ENCODE measurements at regions not wholly inside any gene's neighbourhood (a gene's known extent, or its start where the extent isn't known, plus 50 kb on each side); places are given as distances from the start of the nearest gene placed in this dataset.
A peak's percentile ranks its signal among the peaks of the same experiment; 100 is the strongest.

GRCh38 chr12:91685917-91686316 is 459.7 kb downstream of the BTG1 start:
- Histone ChIP-seq H3K27me3 (ENCODE audit: insufficient read depth, low read length, poor library complexity, severe bottlenecking) (no peaks in the 10 kb centered on the region), H3K4me1 (ENCODE audit: insufficient read depth, low read length) (peaks cover 10% of the 10 kb centered on the region), H3K4me3 (ENCODE audit: low read length) (no peak overlapping the region), H3K9me3 (ENCODE audit: low read length) (no peaks in the 10 kb centered on the region), H3K27ac (ENCODE audit: low read depth, low read length) (no peak overlapping the region), H3K36me3 (ENCODE audit: insufficient read depth, low read length) (no peaks in the 10 kb centered on the region)
- no peaks in the 10 kb centered on the region for H3K36me3 Mint-ChIP-seq
- ChIA-PET CTCF (no interaction called here), POLR2A (no interaction called here)
- H3K27ac Mint-ChIP-seq: no peak overlapping the region
- DNase-seq: peak in 1 of 5 donors; percentile 34
- H3K4me1 Mint-ChIP-seq: peaks cover 11 to 13% (median 12%) of the 10 kb centered on the region in 3 donors
- H3K4me3 Mint-ChIP-seq: no peak overlapping the region
- H3K9me3 Mint-ChIP-seq: no peaks in the 10 kb centered on the region
- H3K27me3 Mint-ChIP-seq: peaks cover 0 to 3% of the 10 kb centered on the region in 2 donors

DNA sequence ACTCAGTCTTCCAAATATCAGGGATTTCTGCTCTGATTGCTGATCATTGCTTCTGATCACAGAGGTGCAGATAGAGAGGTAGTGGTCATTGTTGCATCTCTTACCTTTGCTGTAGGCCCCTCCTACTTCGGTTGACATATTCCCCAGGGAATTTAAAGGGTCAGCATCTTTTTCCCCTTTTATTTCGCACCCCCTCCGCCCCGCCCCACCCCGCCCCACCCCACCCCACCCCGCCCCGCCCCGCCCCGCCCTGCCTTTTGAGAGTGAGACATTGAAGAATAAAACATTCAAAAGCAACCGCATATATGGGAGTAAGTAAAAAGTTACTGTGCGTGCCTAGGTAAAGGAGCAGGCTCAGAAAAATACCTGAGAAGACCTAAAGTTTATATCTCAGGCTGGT is 463.9 kb downstream of the BTG1 start:
- no peaks in the 10 kb centered on the region for H3K27me3 ChIP-seq (ENCODE audit: insufficient read depth, low read length, poor library complexity, severe bottlenecking)
- no peak overlapping the region for H3K4me3 Mint-ChIP-seq
- H3K36me3 ChIP-seq (ENCODE audit: insufficient read depth, low read length): no peaks in the 10 kb centered on the region
- no peak overlapping the region for H3K4me3 ChIP-seq (ENCODE audit: low read length)
- DNase-seq: no peak
- H3K9me3 ChIP-seq (ENCODE audit: low read length): no peaks in the 10 kb centered on the region
- peaks cover 4% of the 10 kb centered on the region for H3K4me1 ChIP-seq (ENCODE audit: insufficient read depth, low read length)
- H3K4me1 Mint-ChIP-seq: peaks cover 0 to 2% (median 0%) of the 10 kb centered on the region in 3 donors
- ChIA-PET CTCF (no interaction called here), POLR2A (no interaction called here)
- no peak overlapping the region for H3K27ac ChIP-seq (ENCODE audit: low read depth, low read length)
- H3K36me3 Mint-ChIP-seq: peaks cover 0 to 5% (median 0%) of the 10 kb centered on the region in 3 donors
- peaks cover 0 to 3% of the 10 kb centered on the region in 2 donors for H3K27me3 Mint-ChIP-seq
- H3K9me3 Mint-ChIP-seq: peaks cover 0 to 2% (median 0%) of the 10 kb centered on the region in 5 donors
- peak overlapping the region in 1 of 8 donors; percentile 22 for H3K27ac Mint-ChIP-seq

- H3K4me3 ChIP-seq (ENCODE audit: low read length): no peak overlapping the region
- peak overlapping the region; percentile 20 for H3K27ac ChIP-seq (ENCODE audit: low read depth, low read length)
- no peaks in the 10 kb centered on the region for H3K27me3 ChIP-seq (ENCODE audit: insufficient read depth, low read length, poor library complexity, severe bottlenecking)
- H3K27ac Mint-ChIP-seq: no peak overlapping the region
- ChIA-PET POLR2A (no interaction called here), CTCF (interaction anchor here (2.8 kb wide), 1 partner anchor 13 kb away, joined by 7 read pairs; no protein-coding TSS in a partner anchor)
- H3K9me3 ChIP-seq (ENCODE audit: low read length): no peaks in the 10 kb centered on the region
- H3K36me3 Mint-ChIP-seq: peaks cover 0 to 5% (median 1%) of the 10 kb centered on the region in 3 donors
- peaks cover 0 to 3% of the 10 kb centered on the region in 2 donors for H3K27me3 Mint-ChIP-seq
- no peaks in the 10 kb centered on the region for H3K4me1 ChIP-seq (ENCODE audit: insufficient read depth, low read length)
- H3K9me3 Mint-ChIP-seq: peaks cover 0 to 2% (median 0%) of the 10 kb centered on the region in 5 donors
- no peak overlapping the region for H3K4me3 Mint-ChIP-seq
- no peak for DNase-seq
- H3K36me3 ChIP-seq (ENCODE audit: insufficient read depth, low read length): no peaks in the 10 kb centered on the region
- H3K4me1 Mint-ChIP-seq: no peaks in the 10 kb centered on the region
Measured at GRCh38 chr12:91680864-91681263, 464.8 kb downstream of the BTG1 start.

DNA sequence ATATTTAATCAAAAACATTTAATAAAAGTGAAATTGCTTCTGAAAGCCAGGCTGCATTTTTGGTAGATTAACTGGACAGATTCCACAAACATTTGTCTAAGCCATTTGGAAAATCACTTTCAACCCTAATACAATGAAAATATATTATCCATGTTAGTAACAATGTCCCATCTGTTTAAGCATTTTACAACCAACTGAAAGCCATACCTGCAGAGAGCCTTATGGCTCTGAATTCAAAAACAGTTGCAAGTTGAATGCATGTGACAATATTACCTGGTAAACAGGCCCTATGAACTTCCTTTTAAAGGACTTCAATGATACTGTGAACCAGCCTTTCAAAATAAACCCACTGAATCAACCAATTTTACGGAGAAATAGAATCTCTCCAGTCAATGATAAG is 468.1 kb downstream of the BTG1 start:
- Mint-ChIP-seq H3K36me3 (peaks cover 0 to 8% (median 3%) of the 10 kb centered on the region in 3 donors), H3K9me3 (peaks cover 0 to 2% (median 0%) of the 10 kb centered on the region in 5 donors), H3K4me1 (peaks cover 0 to 11% (median 0%) of the 10 kb centered on the region in 3 donors), H3K27me3 (peaks cover 0 to 3% of the 10 kb centered on the region in 2 donors), H3K4me3 (no peak overlapping the region), H3K27ac (no peak overlapping the region)
- Histone ChIP-seq H3K27ac (ENCODE audit: low read depth, low read length) (no peak overlapping the region), H3K36me3 (ENCODE audit: insufficient read depth, low read length) (no peaks in the 10 kb centered on the region), H3K9me3 (ENCODE audit: low read length) (no peaks in the 10 kb centered on the region), H3K27me3 (ENCODE audit: insufficient read depth, low read length, poor library complexity, severe bottlenecking) (no peaks in the 10 kb centered on the region), H3K4me1 (ENCODE audit: insufficient read depth, low read length) (no peaks in the 10 kb centered on the region), H3K4me3 (ENCODE audit: low read length) (no peak overlapping the region)
- ChIA-PET CTCF (no interaction called here), POLR2A (no interaction called here)
- DNase-seq: no peak

- no peak for DNase-seq
- ChIA-PET POLR2A (no interaction called here), CTCF (no interaction called here)
- Histone ChIP-seq H3K27ac (ENCODE audit: low read depth, low read length) (no peak overlapping the region), H3K9me3 (ENCODE audit: low read length) (no peaks in the 10 kb centered on the region), H3K36me3 (ENCODE audit: insufficient read depth, low read length) (no peaks in the 10 kb centered on the region), H3K4me1 (ENCODE audit: insufficient read depth, low read length) (no peaks in the 10 kb centered on the region), H3K27me3 (ENCODE audit: insufficient read depth, low read length, poor library complexity, severe bottlenecking) (no peaks in the 10 kb centered on the region), H3K4me3 (ENCODE audit: low read length) (no peak overlapping the region)
- Mint-ChIP-seq H3K36me3 (peaks cover 0 to 10% (median 3%) of the 10 kb centered on the region in 3 donors), H3K4me1 (peaks cover 0 to 18% (median 4%) of the 10 kb centered on the region in 3 donors), H3K4me3 (no peak overlapping the region), H3K9me3 (peaks cover 0 to 2% (median 0%) of the 10 kb centered on the region in 5 donors), H3K27me3 (peaks cover 1 to 3% of the 10 kb centered on the region in 2 donors), H3K27ac (no peak overlapping the region)
Measured at GRCh38 chr12:91675401-91675800, 470.2 kb downstream of the BTG1 start.

- CTCF ChIA-PET: no interaction called here
- Mint-ChIP-seq H3K9me3 (peaks cover 0 to 4% (median 0%) of the 10 kb centered on the region in 5 donors), H3K27ac (no peak overlapping the region), H3K4me1 (peaks cover 4 to 26% (median 14%) of the 10 kb centered on the region in 3 donors), H3K27me3 (peaks cover 3% of the 10 kb centered on the region in 2 donors), H3K4me3 (no peak overlapping the region), H3K36me3 (peaks cover 0 to 12% (median 3%) of the 10 kb centered on the region in 3 donors)
- H3K4me1 ChIP-seq (ENCODE audit: insufficient read depth, low read length): no peaks in the 10 kb centered on the region
- H3K27ac ChIP-seq (ENCODE audit: low read depth, low read length): no peak overlapping the region
- H3K4me3 ChIP-seq (ENCODE audit: low read length): no peak overlapping the region
- no peaks in the 10 kb centered on the region for H3K36me3 ChIP-seq (ENCODE audit: insufficient read depth, low read length)
- H3K27me3 ChIP-seq (ENCODE audit: insufficient read depth, low read length, poor library complexity, severe bottlenecking): no peaks in the 10 kb centered on the region
- no peak for DNase-seq
- POLR2A ChIA-PET: no interaction called here
- no peaks in the 10 kb centered on the region for H3K9me3 ChIP-seq (ENCODE audit: low read length)
Measured at GRCh38 chr12:91672130-91672529, 473.5 kb downstream of the BTG1 start.

DNA sequence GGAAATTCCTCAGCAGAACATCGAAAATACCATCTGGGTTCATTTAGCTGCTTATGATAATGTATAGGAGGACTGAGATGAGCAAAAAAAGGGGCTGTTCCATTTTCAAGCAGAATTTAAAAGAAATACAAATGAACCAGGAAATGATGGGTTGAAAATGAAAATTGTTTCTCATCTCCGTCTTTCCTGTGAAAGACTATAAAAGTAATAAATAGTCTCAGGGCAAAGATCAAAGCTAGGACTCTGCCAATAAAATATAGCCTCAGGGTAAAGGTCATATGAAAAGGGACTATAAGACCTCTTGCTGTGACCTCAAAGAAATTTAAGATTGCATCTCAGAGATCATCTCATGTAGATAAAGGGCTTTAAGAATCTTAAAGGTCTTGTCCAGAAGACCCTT is 478.0 kb downstream of the BTG1 start:
- H3K9me3 Mint-ChIP-seq: peaks cover 0 to 4% (median 0%) of the 10 kb centered on the region in 5 donors
- no peaks in the 10 kb centered on the region for H3K36me3 ChIP-seq (ENCODE audit: insufficient read depth, low read length)
- H3K27ac Mint-ChIP-seq: no peak overlapping the region
- POLR2A ChIA-PET: no interaction called here
- no peak overlapping the region for H3K4me3 Mint-ChIP-seq
- no peaks in the 10 kb centered on the region for H3K27me3 ChIP-seq (ENCODE audit: insufficient read depth, low read length, poor library complexity, severe bottlenecking)
- peaks cover 0 to 9% (median 1%) of the 10 kb centered on the region in 3 donors for H3K36me3 Mint-ChIP-seq
- peaks cover 0 to 3% of the 10 kb centered on the region in 2 donors for H3K27me3 Mint-ChIP-seq
- H3K9me3 ChIP-seq (ENCODE audit: low read length): no peaks in the 10 kb centered on the region
- H3K4me1 ChIP-seq (ENCODE audit: insufficient read depth, low read length): no peaks in the 10 kb centered on the region
- no peak overlapping the region for H3K4me3 ChIP-seq (ENCODE audit: low read length)
- CTCF ChIA-PET: interaction anchor here (1.5 kb wide), 1 partner anchor 12 kb away, joined by 7 read pairs; no protein-coding TSS in a partner anchor
- peaks cover 4 to 18% (median 16%) of the 10 kb centered on the region in 3 donors for H3K4me1 Mint-ChIP-seq
- DNase-seq: no peak
- no peak overlapping the region for H3K27ac ChIP-seq (ENCODE audit: low read depth, low read length)

GRCh38 chr12:91663744-91664143 is 481.1 kb upstream of the DCN start:
- Histone ChIP-seq H3K27me3 (ENCODE audit: insufficient read depth, low read length, poor library complexity, severe bottlenecking) (no peaks in the 10 kb centered on the region), H3K9me3 (ENCODE audit: low read length) (no peaks in the 10 kb centered on the region), H3K36me3 (ENCODE audit: insufficient read depth, low read length) (no peaks in the 10 kb centered on the region), H3K4me3 (ENCODE audit: low read length) (no peak overlapping the region), H3K27ac (ENCODE audit: low read depth, low read length) (no peak overlapping the region), H3K4me1 (ENCODE audit: insufficient read depth, low read length) (no peaks in the 10 kb centered on the region)
- H3K9me3 Mint-ChIP-seq: no peaks in the 10 kb centered on the region
- ChIA-PET POLR2A (no interaction called here), CTCF (no interaction called here)
- H3K36me3 Mint-ChIP-seq: peaks cover 0 to 2% (median 1%) of the 10 kb centered on the region in 3 donors
- no peak for DNase-seq
- H3K27me3 Mint-ChIP-seq: no peaks in the 10 kb centered on the region
- no peak overlapping the region for H3K4me3 Mint-ChIP-seq
- H3K27ac Mint-ChIP-seq: no peak overlapping the region
- peaks cover 4 to 14% (median 8%) of the 10 kb centered on the region in 3 donors for H3K4me1 Mint-ChIP-seq
